ENCODE measurements at regions not wholly inside any gene's neighbourhood (a gene's known extent, or its start where the extent isn't known, plus 50 kb on each side); places are given as distances from the start of the nearest gene placed in this dataset.

- Histone ChIP-seq H3K79me1 (ENCODE audit: low read depth in 1 of 2, low read length in 2 of 2) (no peaks in the 10 kb centered on the region), H4K91ac (ENCODE audit: insufficient read depth, low read depth, low read length) (no peak overlapping the region), H3K9me1 (ENCODE audit: insufficient read depth, low read length) (no peaks in the 10 kb centered on the region), H2AK5ac (ENCODE audit: low read depth, low read length) (no peak overlapping the region), H2AFZ (replicated peaks; ENCODE audit: low read length, poor library complexity) (no peak overlapping the region), H3K27ac (ENCODE audit: insufficient read depth, low read length) (no peak overlapping the region), H2AK9ac (replicated peaks; ENCODE audit: low read depth, low read length, poor library complexity) (no peak overlapping the region), H3K56ac (ENCODE audit: extremely low read depth, insufficient read depth, low read length) (no peak overlapping the region), H3K4me3 (ENCODE audit: insufficient read depth, low read depth, low read length) (no peak overlapping the region), H3K9ac (ENCODE audit: low read depth, low read length) (no peak overlapping the region), H3K4me2 (ENCODE audit: low read depth, low read length) (no peak overlapping the region), H3K36me3 (ENCODE audit: control insufficient read depth, insufficient read depth, low read length) (no peaks in the 10 kb centered on the region), H2BK5ac (ENCODE audit: low read depth, low read length, poor library complexity, severe bottlenecking) (no peak overlapping the region), H4K5ac (ENCODE audit: low read depth, low read length) (no peak overlapping the region), H4K8ac (ENCODE audit: low read depth in 2 of 2, low read length in 2 of 2) (no peak overlapping the region), H2BK15ac (ENCODE audit: low read depth, low read length) (no peak overlapping the region), H3K4ac (ENCODE audit: low read depth, low read length) (no peak overlapping the region), H3K4me1 (ENCODE audit: control insufficient read depth, insufficient read depth, low read length) (no peaks in the 10 kb centered on the region), H2BK120ac (ENCODE audit: low read depth, low read length) (no peak overlapping the region), H4K20me1 (ENCODE audit: insufficient read depth, low read length) (no peaks in the 10 kb centered on the region), H3K14ac (replicated peaks; ENCODE audit: low read depth, low read length) (no peak overlapping the region), H2BK20ac (ENCODE audit: low read depth, low read length) (no peak overlapping the region), H3K23ac (ENCODE audit: low read depth, low read length) (no peak overlapping the region), H3K27me3 (ENCODE audit: control insufficient read depth, insufficient read depth, low read length) (peaks cover 14% of the 10 kb centered on the region), H3K9me3 (ENCODE audit: control insufficient read depth, insufficient read depth, low read length) (no peaks in the 10 kb centered on the region), H3K18ac (ENCODE audit: low read depth, low read length) (no peak overlapping the region)
- intact Hi-C loops (cut with micrococcal nuclease), result loop anchor here (1.0 to 5.0 kb wide), 3 partner anchors 139 to 515 kb away; partner anchors contain the start of gene SLC48A1
- in situ Hi-C loops (cut with MboI; ENCODE audit: low sequenced_read_pairs), result no loop called here
- no TSS peak for BruUV-seq (replicated peaks)
- TF ChIP-seq MXI1 (IDR thresholded peaks at IDR 0.05; ENCODE audit: borderline replicate concordance, low read depth, low read length), result no peak
- 0 out of 2 replicates have a peak, but pooled peaks have one; percentile 9 for TF ChIP-seq FOS (IDR thresholded peaks at IDR 0.05; ENCODE audit: low read depth, low read length)
- peak; percentile 68 for TF ChIP-seq RAD21 (IDR thresholded peaks at IDR 0.05; ENCODE audit: low read length)
- TF ChIP-seq POLR2A (IDR thresholded peaks at IDR 0.05; ENCODE audit: low read depth, low read length), result no peak
- no peak for TF ChIP-seq RCOR1 (IDR thresholded peaks at IDR 0.05; ENCODE audit: insufficient replicate concordance, low read length)
- TF ChIP-seq SMC3 (IDR thresholded peaks at IDR 0.05; ENCODE audit: low read depth, low read length), result peak; percentile 61
- TF ChIP-seq, protein P1, sequence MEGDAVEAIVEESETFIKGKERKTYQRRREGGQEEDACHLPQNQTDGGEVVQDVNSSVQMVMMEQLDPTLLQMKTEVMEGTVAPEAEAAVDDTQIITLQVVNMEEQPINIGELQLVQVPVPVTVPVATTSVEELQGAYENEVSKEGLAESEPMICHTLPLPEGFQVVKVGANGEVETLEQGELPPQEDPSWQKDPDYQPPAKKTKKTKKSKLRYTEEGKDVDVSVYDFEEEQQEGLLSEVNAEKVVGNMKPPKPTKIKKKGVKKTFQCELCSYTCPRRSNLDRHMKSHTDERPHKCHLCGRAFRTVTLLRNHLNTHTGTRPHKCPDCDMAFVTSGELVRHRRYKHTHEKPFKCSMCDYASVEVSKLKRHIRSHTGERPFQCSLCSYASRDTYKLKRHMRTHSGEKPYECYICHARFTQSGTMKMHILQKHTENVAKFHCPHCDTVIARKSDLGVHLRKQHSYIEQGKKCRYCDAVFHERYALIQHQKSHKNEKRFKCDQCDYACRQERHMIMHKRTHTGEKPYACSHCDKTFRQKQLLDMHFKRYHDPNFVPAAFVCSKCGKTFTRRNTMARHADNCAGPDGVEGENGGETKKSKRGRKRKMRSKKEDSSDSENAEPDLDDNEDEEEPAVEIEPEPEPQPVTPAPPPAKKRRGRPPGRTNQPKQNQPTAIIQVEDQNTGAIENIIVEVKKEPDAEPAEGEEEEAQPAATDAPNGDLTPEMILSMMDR (conservative IDR thresholded peaks at IDR 0.05; ENCODE audit: low read depth, low read length), result peak; percentile 69
- peak; percentile 89 for ATAC-seq (ENCODE audit: low read depth)
- dilution Hi-C loops (cut with HindIII; ENCODE audit: low sequenced_read_pairs, unreplicated experiment), result no loop called here
- 80% methylated on average over 5 of the region's 6 CpGs; no CpG with 5 or more reads in 1 of the 2 experiments for WGBS, 2 experiments (ENCODE audit: extremely low coverage in 2 of 2, insufficient read length in 1 of 2)
- ChIA-PET CTCF (interaction anchor here (1.0 kb wide), 1 partner anchor 13 kb away, joined by 3 read pairs; no protein-coding TSS in a partner anchor), POLR2A (ENCODE audit: unreplicated experiment) (interaction anchor here (0.6 kb wide), 1 partner anchor 140 kb away, joined by 4 read pairs; no protein-coding TSS in a partner anchor)
- peak; percentile 69 for DNase-seq
These were observed 158.8 kb downstream of the RPAP3 start for GRCh38 chr12:47547077-47547476.
